OCI-LY1 (cell line): ENCODE measurements at regions not wholly inside any gene's neighbourhood (a gene's known extent, or its start where the extent isn't known, plus 50 kb on each side); places are given as distances from the start of the nearest gene placed in this dataset.

Source experiments
- H2AFZ ChIP-seq: fragments of 200-600 bp; sonication (generic), shearing (Covaris generic); 2 replicates; pipeline ENCODE4 v1.6.0; 2014; ENCODE audit warnings: antibody characterized with exemption, mild to moderate bottlenecking, low read length
- H3F3A ChIP-seq: fragments of 200-600 bp; sonication (generic), shearing (Covaris generic); 2 replicates; pipeline ENCODE4 v1.6.0; 2014; ENCODE audit warnings: mild to moderate bottlenecking, antibody characterized with exemption, low read length, moderate library complexity; ENCODE audit not compliant: insufficient read depth
- H3K27ac ChIP-seq: fragments of 200-600 bp; sonication (generic); 2 replicates; pipeline ENCODE4 v1.5.1; 2014; ENCODE audit warnings: low read length, mixed run types, mild to moderate bottlenecking, low read depth; ENCODE audit not compliant: poor library complexity, severe bottlenecking
- H3K27me3 ChIP-seq: fragments of 200-600 bp; sonication (generic); 2 replicates; pipeline ENCODE4 v1.6.0; 2014; ENCODE audit warnings: antibody characterized with exemption, mild to moderate bottlenecking, low read length, moderate library complexity; ENCODE audit not compliant: insufficient read depth
- H3K36me3 ChIP-seq: fragments of 200-600 bp; sonication (generic); 2 replicates; pipeline ENCODE4 v1.6.1; 2014; ENCODE audit warnings: mild to moderate bottlenecking, antibody characterized with exemption, low read length, moderate library complexity, mixed read lengths; ENCODE audit not compliant: insufficient read depth
- H3K4me1 ChIP-seq: fragments of 200-600 bp; sonication (generic); 2 replicates; pipeline ENCODE4 v1.5.1; 2014; ENCODE audit warnings: mild to moderate bottlenecking, low read length, moderate library complexity; ENCODE audit not compliant: insufficient read depth, severe bottlenecking
- H3K4me2 ChIP-seq: fragments of 200-600 bp; sonication (generic), shearing (Covaris generic); 2 replicates; pipeline ENCODE4 v1.6.1; 2014; ENCODE audit warnings: low read length
- H3K4me3 ChIP-seq: fragments of 200-600 bp; sonication (generic); 2 replicates; pipeline ENCODE4 v1.5.1; 2014; ENCODE audit warnings: low read length, low read depth, mild to moderate bottlenecking, mixed read lengths; ENCODE audit not compliant: poor library complexity, severe bottlenecking
- H3K79me2 ChIP-seq: fragments of 200-600 bp; shearing (Covaris generic); 2 replicates; pipeline ENCODE4 v1.6.1; 2016; ENCODE audit warnings: mixed run types, low read length, mixed read lengths; ENCODE audit not compliant: insufficient read depth
- H3K9ac ChIP-seq: fragments of 200-600 bp; sonication (generic), shearing (Covaris generic); 2 replicates; pipeline ENCODE4 v1.6.1; 2014; ENCODE audit warnings: mild to moderate bottlenecking, low read length, mixed read lengths
- H3K9me2 ChIP-seq: fragments of 200-600 bp; sonication (generic), shearing (Covaris generic); 2 replicates; pipeline ENCODE4 v1.6.1; 2014; ENCODE audit warnings: low read depth, mild to moderate bottlenecking, low read length, mixed read lengths
- H3K9me3 ChIP-seq: fragments of 200-600 bp; shearing (Covaris generic); 2 replicates; pipeline ENCODE4 v1.6.1; 2014; ENCODE audit warnings: low read length, mixed read lengths
- H4K20me1 ChIP-seq: fragments of 200-600 bp; sonication (generic), shearing (Covaris generic); 2 replicates; pipeline ENCODE4 v1.6.0; 2016; ENCODE audit warnings: mild to moderate bottlenecking, low read length; ENCODE audit not compliant: insufficient read depth
- CTCF ChIP-seq: fragments of 200-600 bp; sonication (generic), shearing (Covaris generic); IDR thresholded peaks from 2 replicates; pipeline ENCODE4 v1.5.1; 2017; ENCODE audit warnings: mild to moderate bottlenecking, antibody characterized with exemption, low read length, moderate library complexity, mixed read lengths
- EZH2 ChIP-seq: fragments of 200-600 bp; sonication (generic), shearing (Covaris generic); IDR thresholded peaks from 2 replicates; pipeline ENCODE4 v1.8.0; 2017; ENCODE audit warnings: borderline replicate concordance, mixed run types, mild to moderate bottlenecking, antibody characterized with exemption, low read length, moderate library complexity, mixed read lengths

GRCh38 chr12:88665071-88665470 is 84.8 kb upstream of the KITLG start:
- Histone ChIP-seq H3K4me1 (no peaks in the 10 kb centered on the region), H2AFZ (no peak overlapping the region), H3K79me2 (no peaks in the 10 kb centered on the region), H3F3A (no peaks in the 10 kb centered on the region), H3K9me3 (no peaks in the 10 kb centered on the region), H4K20me1 (no peaks in the 10 kb centered on the region), H3K4me3 (no peak overlapping the region), H3K4me2 (no peak overlapping the region), H3K9ac (no peak overlapping the region), H3K36me3 (no peaks in the 10 kb centered on the region), H3K9me2 (no peaks in the 10 kb centered on the region), H3K27me3 (no peaks in the 10 kb centered on the region), H3K27ac (no peak overlapping the region)
- TF ChIP-seq CTCF (no peak), EZH2 (no peak)

DNA sequence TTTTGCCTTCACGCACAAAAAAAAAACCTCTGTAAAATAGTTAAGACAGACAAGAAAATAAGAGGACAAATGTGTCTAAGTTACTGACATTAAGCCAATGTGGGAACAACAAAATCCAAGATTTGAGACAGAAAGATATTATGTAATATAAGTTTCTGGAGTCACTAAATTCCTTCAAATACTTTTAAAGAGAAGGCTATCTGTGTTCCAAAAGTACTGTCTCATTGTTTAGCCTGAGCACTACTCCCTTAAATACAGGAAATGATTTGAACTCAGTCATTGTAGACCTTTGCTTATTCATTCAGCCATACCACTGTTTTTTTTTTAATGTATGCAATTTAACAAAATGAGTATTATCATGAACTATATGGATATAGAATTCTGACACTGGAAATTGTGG is 82.7 kb upstream of the KITLG start:
- Histone ChIP-seq H3K4me1 (no peaks in the 10 kb centered on the region), H3F3A (no peaks in the 10 kb centered on the region), H3K27me3 (no peaks in the 10 kb centered on the region), H3K36me3 (no peaks in the 10 kb centered on the region), H3K9me2 (no peaks in the 10 kb centered on the region), H3K27ac (no peak overlapping the region), H3K9ac (no peak overlapping the region), H3K9me3 (no peaks in the 10 kb centered on the region), H3K4me3 (no peak overlapping the region), H2AFZ (no peak overlapping the region), H4K20me1 (no peaks in the 10 kb centered on the region), H3K79me2 (no peaks in the 10 kb centered on the region), H3K4me2 (no peak overlapping the region)
- no peak for TF ChIP-seq EZH2
- TF ChIP-seq CTCF: no peak

GRCh38 chr12:88662093-88662492 is 81.8 kb upstream of the KITLG start:
- Histone ChIP-seq H3K9me2 (no peaks in the 10 kb centered on the region), H3K4me3 (no peak overlapping the region), H3K79me2 (no peaks in the 10 kb centered on the region), H3K9me3 (no peaks in the 10 kb centered on the region), H4K20me1 (no peaks in the 10 kb centered on the region), H3K27ac (no peak overlapping the region), H2AFZ (no peak overlapping the region), H3K27me3 (no peaks in the 10 kb centered on the region), H3K4me2 (no peak overlapping the region), H3K36me3 (no peaks in the 10 kb centered on the region), H3K9ac (no peak overlapping the region), H3K4me1 (no peaks in the 10 kb centered on the region), H3F3A (no peaks in the 10 kb centered on the region)
- TF ChIP-seq CTCF (no peak), EZH2 (no peak)
